SK-N-SH treated with all-trans-retinoic acid at 6 μM for 48 hours (cell line): ENCODE measurements at regions not wholly inside any gene's neighbourhood (a gene's known extent, or its start where the extent isn't known, plus 50 kb on each side); places are given as distances from the start of the nearest gene placed in this dataset.

Experiments used
- ATAC-seq: fragments of 200-7000 bp; cut with Tn5 transposase; 3 replicates; pipeline ENCODE4 v1.9.1; 2020; ENCODE audit warnings: mild to moderate bottlenecking, moderate library complexity
- ARNTL ChIP-seq: fragments of 450-650 bp; formaldehyde crosslinking; IDR thresholded peaks from 2 replicates; pipeline ENCODE4 v1.5.0; 2020; ENCODE audit warnings: low read depth, mild to moderate bottlenecking, moderate library complexity, borderline replicate concordance
- CREB5 ChIP-seq: fragments of 250-450 bp; sonication (Bioruptor Pico); IDR thresholded peaks from 2 replicates; pipeline ENCODE4 v1.5.1; 2020; ENCODE audit warnings: low read depth, mild to moderate bottlenecking, moderate library complexity
- CSDC2 ChIP-seq: fragments of 250-450 bp; sonication (Bioruptor Pico); IDR thresholded peaks from 2 replicates; pipeline ENCODE4 v1.5.0; 2020; ENCODE audit warnings: mild to moderate bottlenecking, moderate library complexity
- CSRNP3 ChIP-seq: fragments of 250-450 bp; sonication (Bioruptor Pico); IDR thresholded peaks from 2 replicates; pipeline ENCODE4 v1.5.1; 2021; ENCODE audit warnings: mild to moderate bottlenecking, moderate library complexity
- ESRRG ChIP-seq: fragments of 250-450 bp; sonication (Bioruptor Pico); IDR thresholded peaks from 2 replicates; pipeline ENCODE4 v1.6.1; 2021; ENCODE audit warnings: mild to moderate bottlenecking
- GLIS3 ChIP-seq: fragments of 250-450 bp; sonication (Bioruptor Pico); IDR thresholded peaks from 2 replicates; pipeline ENCODE4 v1.5.0; 2020; ENCODE audit warnings: mild to moderate bottlenecking, moderate library complexity
- ISL1 ChIP-seq: fragments of 250-450 bp; sonication (Bioruptor Pico); IDR thresholded peaks from 2 replicates; pipeline ENCODE4 v2.1.2; 2022; ENCODE audit warnings: mild to moderate bottlenecking, moderate library complexity
- OSR1 ChIP-seq: fragments of 250-450 bp; sonication (Bioruptor Pico); IDR thresholded peaks from 2 replicates; pipeline ENCODE4 v1.8.0; 2022; ENCODE audit warnings: moderate library complexity, mild to moderate bottlenecking, inconsistent platforms
- PATZ1 ChIP-seq: fragments of 250-450 bp; sonication (Bioruptor Pico); IDR thresholded peaks from 2 replicates; pipeline ENCODE4 v1.8.0; 2020; ENCODE audit warnings: mild to moderate bottlenecking, moderate library complexity, borderline replicate concordance
- POU6F1 ChIP-seq: fragments of 250-450 bp; sonication (Bioruptor Pico); IDR thresholded peaks from 2 replicates; pipeline ENCODE4 v1.8.0; 2021; ENCODE audit warnings: low read depth, mild to moderate bottlenecking, moderate library complexity, borderline replicate concordance
- PPARA ChIP-seq: fragments of 250-450 bp; sonication (Bioruptor Pico); IDR thresholded peaks from 2 replicates; pipeline ENCODE4 v1.5.0; 2020; ENCODE audit warnings: mild to moderate bottlenecking, borderline replicate concordance
- RARB ChIP-seq: fragments of 250-450 bp; sonication (Bioruptor Pico); IDR thresholded peaks from 2 replicates; pipeline ENCODE4 v1.8.0; 2021; ENCODE audit warnings: mild to moderate bottlenecking, moderate library complexity
- SNAI2 ChIP-seq: fragments of 250-450 bp; sonication (Bioruptor Pico); IDR thresholded peaks from 2 replicates; pipeline ENCODE4 v1.5.0; 2020; ENCODE audit warnings: mild to moderate bottlenecking, moderate library complexity
- TCF4 ChIP-seq: fragments of 250-450 bp; sonication (Bioruptor Pico); IDR thresholded peaks from 2 replicates; pipeline ENCODE4 v1.8.0; 2021; ENCODE audit warnings: mild to moderate bottlenecking, moderate library complexity, borderline replicate concordance
- TOX ChIP-seq: fragments of 250-450 bp; sonication (Bioruptor Pico); IDR thresholded peaks from 2 replicates; pipeline ENCODE4 v1.8.0; 2021; ENCODE audit warnings: mild to moderate bottlenecking, moderate library complexity, borderline replicate concordance
- TSHZ2 ChIP-seq: fragments of 250-450 bp; sonication (Bioruptor Pico); IDR thresholded peaks from 2 replicates; pipeline ENCODE4 v1.5.0; 2020; ENCODE audit warnings: mild to moderate bottlenecking, moderate library complexity
- ZC3H10 ChIP-seq: fragments of 250-450 bp; sonication (Bioruptor Pico); IDR thresholded peaks from 2 replicates; pipeline ENCODE4 v1.5.1; 2021; ENCODE audit warnings: mild to moderate bottlenecking, moderate library complexity
- ZFP3 ChIP-seq: fragments of 250-450 bp; sonication (Bioruptor Pico); IDR thresholded peaks from 2 replicates; pipeline ENCODE4 v1.5.0; 2020; ENCODE audit warnings: mild to moderate bottlenecking, moderate library complexity
- ZFP30 ChIP-seq: fragments of 450-650 bp; formaldehyde crosslinking; IDR thresholded peaks from 2 replicates; pipeline ENCODE4 v1.5.0; 2022; ENCODE audit warnings: mild to moderate bottlenecking, moderate library complexity
- ZNF565 ChIP-seq: fragments of 450-650 bp; formaldehyde crosslinking; conservative IDR thresholded peaks from 2 replicates; pipeline ENCODE4 v1.5.0; 2020; ENCODE audit warnings: low read depth, mild to moderate bottlenecking, moderate library complexity
- ZNF70 ChIP-seq: fragments of 450-650 bp; formaldehyde crosslinking; IDR thresholded peaks from 2 replicates; pipeline ENCODE4 v1.5.0; 2020; ENCODE audit warnings: mild to moderate bottlenecking, moderate library complexity
- ZNF8 ChIP-seq: fragments of 450-650 bp; formaldehyde crosslinking; IDR thresholded peaks from 2 replicates; pipeline ENCODE4 v1.5.0; 2020; ENCODE audit warnings: mild to moderate bottlenecking, moderate library complexity

- no peak for ATAC-seq
- TF ChIP-seq CSDC2 (CRISPR knock-in tag) (no peak), ZFP30 (CRISPR knock-in tag) (no peak), GLIS3 (CRISPR knock-in tag) (no peak), ARNTL (CRISPR knock-in tag) (no peak), CSRNP3 (CRISPR knock-in tag) (no peak), ZC3H10 (CRISPR knock-in tag) (no peak), ZNF8 (CRISPR knock-in tag) (no peak), TCF4 (CRISPR knock-in tag) (no peak), OSR1 (no peak), PPARA (CRISPR knock-in tag) (no peak), POU6F1 (CRISPR knock-in tag) (no peak), TOX (CRISPR knock-in tag) (no peak), ZFP3 (no peak), ZNF565 (CRISPR knock-in tag) (no peak), ESRRG (CRISPR knock-in tag) (no peak), TSHZ2 (CRISPR knock-in tag) (no peak), ISL1 (CRISPR knock-in tag) (no peak), RARB (CRISPR knock-in tag) (no peak)
These were observed 184.7 kb upstream of the RALGAPA2 start for GRCh38 chr20:20897145-20897544.

GRCh38 chr20:20896606-20897005 lies 184.2 kb upstream of the RALGAPA2 start:
- TF ChIP-seq PPARA (CRISPR knock-in tag) (no peak), CREB5 (no peak), PATZ1 (CRISPR knock-in tag) (no peak), ESRRG (CRISPR knock-in tag) (no peak), ZNF70 (CRISPR knock-in tag) (no peak), ZNF565 (CRISPR knock-in tag) (no peak), TCF4 (CRISPR knock-in tag) (no peak), ZFP30 (CRISPR knock-in tag) (no peak), GLIS3 (CRISPR knock-in tag) (no peak), TSHZ2 (CRISPR knock-in tag) (no peak), SNAI2 (no peak), RARB (CRISPR knock-in tag) (no peak), CSDC2 (CRISPR knock-in tag) (no peak), ZNF8 (CRISPR knock-in tag) (no peak), ZFP3 (no peak)
- no peak for ATAC-seq
